ENCODE measurements at regions not wholly inside any gene's neighbourhood (a gene's known extent, or its start where the extent isn't known, plus 50 kb on each side); places are given as distances from the start of the nearest gene placed in this dataset.

DNA sequence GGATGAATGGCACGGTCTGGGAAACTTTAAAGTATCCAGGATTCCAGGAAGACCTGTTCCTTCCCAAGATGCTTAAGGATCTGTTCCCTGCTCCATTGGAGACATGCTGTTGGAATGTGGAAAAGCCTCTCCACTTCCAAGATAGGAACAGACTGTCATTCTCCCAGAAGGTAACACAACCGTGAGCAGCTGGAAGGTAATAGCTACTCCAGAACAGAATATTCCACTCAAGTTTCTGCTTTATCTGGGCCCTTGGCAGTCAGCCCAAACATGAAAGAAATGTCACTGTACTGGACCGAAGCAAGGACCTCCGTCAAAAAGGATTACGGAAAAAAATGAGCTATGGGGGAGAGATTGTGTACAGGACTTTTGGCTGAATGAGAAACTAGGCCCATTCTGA is 420.9 kb upstream of the NBEA start:
- H3K27ac ChIP-seq = no peak overlapping the region
- TF ChIP-seq CTCF (IDR thresholded peaks at IDR 0.05) (no peak), ZFX (IDR thresholded peaks at IDR 0.05; ENCODE audit: borderline replicate concordance) (no peak)

DNA sequence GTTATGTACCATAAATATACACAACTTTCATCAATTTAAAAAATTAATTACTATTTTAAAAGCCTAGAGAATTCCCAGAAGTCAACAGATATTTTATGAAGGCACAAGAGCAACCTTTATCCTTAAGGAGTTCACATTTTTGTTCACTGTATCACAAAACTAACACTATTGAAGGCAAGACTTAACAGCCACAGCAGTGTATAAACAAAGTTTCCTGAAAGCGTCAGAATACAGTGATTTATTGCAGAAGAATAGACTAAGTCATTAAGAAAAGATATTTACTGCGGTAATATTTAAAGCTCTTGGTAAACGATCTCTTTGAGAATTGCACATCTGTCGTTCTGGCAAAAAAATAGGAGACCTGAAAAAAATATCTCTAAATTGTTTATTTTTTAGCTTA is 419.3 kb upstream of the NBEA start:
- H3K27ac ChIP-seq = no peak overlapping the region
- no peak for TF ChIP-seq ZFX (IDR thresholded peaks at IDR 0.05; ENCODE audit: borderline replicate concordance)
- no peak for TF ChIP-seq CTCF (IDR thresholded peaks at IDR 0.05)

DNA sequence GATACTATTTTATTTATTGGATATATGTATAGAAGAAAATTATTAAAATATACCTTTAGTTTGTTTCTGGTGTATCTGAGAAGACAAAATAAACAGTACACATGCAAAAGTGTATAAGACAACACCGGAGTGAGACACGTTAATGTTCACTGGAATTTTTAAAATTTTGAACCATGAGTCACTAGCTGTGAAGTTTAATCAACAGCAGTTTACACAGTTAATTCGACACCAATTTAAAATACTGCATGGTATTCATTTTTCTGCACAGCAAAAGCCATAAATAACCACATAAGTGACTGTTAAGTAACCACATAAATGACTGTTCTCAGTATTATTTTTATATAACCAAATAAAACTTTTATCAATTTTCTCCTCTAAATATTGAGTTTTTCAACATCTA is 418.7 kb upstream of the NBEA start:
- H3K27ac ChIP-seq = no peak overlapping the region

DNA sequence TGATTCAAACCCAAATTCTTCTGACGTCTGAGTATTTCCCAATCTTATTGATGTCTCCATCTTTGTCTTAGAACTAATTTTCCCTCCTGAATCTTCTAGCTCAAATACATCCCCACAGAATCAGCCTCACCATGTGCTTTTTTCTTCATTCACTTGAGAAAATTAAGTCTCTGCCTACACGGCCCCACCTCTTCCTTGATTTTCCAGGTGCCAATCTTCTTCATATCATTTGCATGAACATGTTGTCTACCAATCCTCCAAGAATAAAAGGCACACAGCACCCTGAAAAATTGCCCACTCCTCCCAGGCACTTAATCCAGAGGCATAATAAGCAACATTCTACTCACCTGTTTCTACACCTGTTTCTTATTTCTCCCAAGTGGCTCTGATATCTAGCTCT is 408.1 kb upstream of the NBEA start:
- TF ChIP-seq CTCF (IDR thresholded peaks at IDR 0.05) = no peak
- TF ChIP-seq ZFX (IDR thresholded peaks at IDR 0.05; ENCODE audit: borderline replicate concordance) = no peak
- H3K27ac ChIP-seq = no peak overlapping the region

More for the DNA sequence above, 418.7 kb upstream of the NBEA start:
- no peak for TF ChIP-seq ZFX (IDR thresholded peaks at IDR 0.05; ENCODE audit: borderline replicate concordance)
- TF ChIP-seq CTCF (IDR thresholded peaks at IDR 0.05) = no peak

GRCh38 chr13:34542321-34542720 is 399.7 kb upstream of the NBEA start:
- TF ChIP-seq CTCF (IDR thresholded peaks at IDR 0.05) = no peak
- no peak for TF ChIP-seq ZFX (IDR thresholded peaks at IDR 0.05; ENCODE audit: borderline replicate concordance)
- H3K27ac ChIP-seq = no peak overlapping the region

DNA sequence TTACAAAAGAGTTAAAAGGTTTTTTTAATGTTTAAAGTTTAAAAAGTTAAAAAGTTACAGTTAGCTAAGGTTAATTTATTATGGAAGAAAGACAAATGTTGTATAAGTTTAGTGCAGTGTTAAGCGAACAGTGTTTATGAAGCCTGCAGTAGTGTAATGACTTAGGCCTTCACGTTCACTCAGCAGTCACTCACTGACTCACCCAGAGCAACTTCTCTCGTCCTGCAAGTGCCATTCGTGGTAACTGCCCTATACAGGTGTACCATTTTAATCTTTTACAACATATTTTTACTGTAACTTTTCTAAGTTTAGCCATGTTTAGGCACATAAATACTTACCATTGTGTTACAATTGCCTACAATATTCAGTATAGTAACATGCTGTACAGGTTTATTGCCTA is 398.2 kb upstream of the NBEA start:
- no peak for TF ChIP-seq ZFX (IDR thresholded peaks at IDR 0.05; ENCODE audit: borderline replicate concordance)
- TF ChIP-seq CTCF (IDR thresholded peaks at IDR 0.05) = no peak
- no peak overlapping the region for H3K27ac ChIP-seq

DNA sequence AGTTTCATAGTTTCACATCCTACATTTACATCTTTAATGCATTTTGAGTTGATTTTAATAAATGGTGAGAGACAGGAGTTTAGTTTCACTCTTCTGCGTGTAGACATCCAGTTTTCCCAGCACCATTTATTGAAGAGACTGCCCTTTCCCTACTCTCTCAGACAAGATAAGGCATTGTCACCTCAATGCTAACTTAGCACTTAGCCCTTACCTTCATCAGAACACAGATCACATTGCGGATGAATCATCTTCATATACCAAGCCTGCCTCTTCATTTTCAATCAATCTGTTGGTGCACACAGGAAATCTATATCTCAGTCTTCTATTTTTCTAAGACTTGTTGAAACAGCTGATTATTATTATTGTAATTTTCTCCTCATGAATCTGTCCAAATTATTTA is 396.6 kb upstream of the NBEA start:
- H3K27ac ChIP-seq = no peak overlapping the region
- TF ChIP-seq CTCF (IDR thresholded peaks at IDR 0.05) = no peak
- TF ChIP-seq ZFX (IDR thresholded peaks at IDR 0.05; ENCODE audit: borderline replicate concordance) = no peak

All from 22Rv1 (cell line).